ENCODE measurements at regions not wholly inside any gene's neighbourhood (a gene's known extent, or its start where the extent isn't known, plus 50 kb on each side); places are given as distances from the start of the nearest gene placed in this dataset.

DNA sequence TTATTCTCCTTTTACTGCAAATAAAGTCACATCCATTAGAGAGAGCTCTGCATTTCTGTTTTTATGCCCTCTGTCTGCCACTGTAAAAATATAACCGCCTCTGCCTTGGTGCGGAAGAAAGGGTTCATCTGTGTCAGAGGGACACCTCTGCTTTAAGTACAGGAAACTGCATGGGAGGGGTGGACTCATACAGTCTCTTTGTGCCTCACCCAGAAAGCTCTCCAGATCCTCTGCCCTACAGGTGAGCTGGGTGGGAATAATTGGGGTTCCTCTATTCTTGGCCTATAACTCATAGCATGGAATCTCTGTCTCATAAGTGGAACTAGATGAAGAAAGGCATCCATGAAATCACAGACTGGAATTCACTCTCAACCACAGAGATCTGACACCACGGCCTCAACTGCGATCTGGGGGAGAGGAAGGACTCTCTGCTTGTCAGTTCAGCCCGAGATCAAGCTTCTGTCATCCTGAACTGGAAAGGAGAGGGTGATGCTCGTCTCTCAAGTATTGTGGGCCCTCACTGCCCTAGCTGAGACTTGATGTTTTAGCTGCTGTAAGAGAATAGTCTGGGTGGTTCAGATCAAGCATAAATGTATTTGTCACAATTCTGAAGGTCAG is 702.3 kb downstream of the TMEM121 start:
- Mint-ChIP-seq H3K27ac (no peak overlapping the region), H3K4me1 (no peaks in the 10 kb centered on the region), H3K27me3 (ENCODE audit: insufficient read depth, low read depth, poor library complexity) (peaks cover 3% of the 10 kb centered on the region), H3K36me3 (ENCODE audit: low read depth) (peaks cover 34% of the 10 kb centered on the region; the same call in 2 of the 3 replicates), H3K4me3 (no peak overlapping the region), H3K9me3 (peaks cover 92% of the 10 kb centered on the region)
- no peak overlapping the region for H2AFZ ChIP-seq
- no peak for DNase-seq (ENCODE audit: low spot score)
- H3K27me3 ChIP-seq (ENCODE audit: insufficient read depth): no peaks in the 10 kb centered on the region
- no peak for TF ChIP-seq NANOG (IDR thresholded peaks at IDR 0.05; ENCODE audit: borderline replicate concordance)
- TF ChIP-seq ZNF331 (CRISPR knock-in tag; IDR thresholded peaks at IDR 0.05; ENCODE audit: low read depth): no peak
- TF ChIP-seq EZH2 (IDR thresholded peaks at IDR 0.05; ENCODE audit: low read depth, unreplicated experiment): no peak
- TF ChIP-seq EZH2phosphoT487 (IDR thresholded peaks at IDR 0.05; ENCODE audit: unreplicated experiment): no peak
- TF ChIP-seq POLR2AphosphoS5 (IDR thresholded peaks at IDR 0.05; ENCODE audit: low read depth): no peak
- TF ChIP-seq STAT1 (IDR thresholded peaks at IDR 0.05; ENCODE audit: unreplicated experiment): no peak
- TF ChIP-seq, protein P1, sequence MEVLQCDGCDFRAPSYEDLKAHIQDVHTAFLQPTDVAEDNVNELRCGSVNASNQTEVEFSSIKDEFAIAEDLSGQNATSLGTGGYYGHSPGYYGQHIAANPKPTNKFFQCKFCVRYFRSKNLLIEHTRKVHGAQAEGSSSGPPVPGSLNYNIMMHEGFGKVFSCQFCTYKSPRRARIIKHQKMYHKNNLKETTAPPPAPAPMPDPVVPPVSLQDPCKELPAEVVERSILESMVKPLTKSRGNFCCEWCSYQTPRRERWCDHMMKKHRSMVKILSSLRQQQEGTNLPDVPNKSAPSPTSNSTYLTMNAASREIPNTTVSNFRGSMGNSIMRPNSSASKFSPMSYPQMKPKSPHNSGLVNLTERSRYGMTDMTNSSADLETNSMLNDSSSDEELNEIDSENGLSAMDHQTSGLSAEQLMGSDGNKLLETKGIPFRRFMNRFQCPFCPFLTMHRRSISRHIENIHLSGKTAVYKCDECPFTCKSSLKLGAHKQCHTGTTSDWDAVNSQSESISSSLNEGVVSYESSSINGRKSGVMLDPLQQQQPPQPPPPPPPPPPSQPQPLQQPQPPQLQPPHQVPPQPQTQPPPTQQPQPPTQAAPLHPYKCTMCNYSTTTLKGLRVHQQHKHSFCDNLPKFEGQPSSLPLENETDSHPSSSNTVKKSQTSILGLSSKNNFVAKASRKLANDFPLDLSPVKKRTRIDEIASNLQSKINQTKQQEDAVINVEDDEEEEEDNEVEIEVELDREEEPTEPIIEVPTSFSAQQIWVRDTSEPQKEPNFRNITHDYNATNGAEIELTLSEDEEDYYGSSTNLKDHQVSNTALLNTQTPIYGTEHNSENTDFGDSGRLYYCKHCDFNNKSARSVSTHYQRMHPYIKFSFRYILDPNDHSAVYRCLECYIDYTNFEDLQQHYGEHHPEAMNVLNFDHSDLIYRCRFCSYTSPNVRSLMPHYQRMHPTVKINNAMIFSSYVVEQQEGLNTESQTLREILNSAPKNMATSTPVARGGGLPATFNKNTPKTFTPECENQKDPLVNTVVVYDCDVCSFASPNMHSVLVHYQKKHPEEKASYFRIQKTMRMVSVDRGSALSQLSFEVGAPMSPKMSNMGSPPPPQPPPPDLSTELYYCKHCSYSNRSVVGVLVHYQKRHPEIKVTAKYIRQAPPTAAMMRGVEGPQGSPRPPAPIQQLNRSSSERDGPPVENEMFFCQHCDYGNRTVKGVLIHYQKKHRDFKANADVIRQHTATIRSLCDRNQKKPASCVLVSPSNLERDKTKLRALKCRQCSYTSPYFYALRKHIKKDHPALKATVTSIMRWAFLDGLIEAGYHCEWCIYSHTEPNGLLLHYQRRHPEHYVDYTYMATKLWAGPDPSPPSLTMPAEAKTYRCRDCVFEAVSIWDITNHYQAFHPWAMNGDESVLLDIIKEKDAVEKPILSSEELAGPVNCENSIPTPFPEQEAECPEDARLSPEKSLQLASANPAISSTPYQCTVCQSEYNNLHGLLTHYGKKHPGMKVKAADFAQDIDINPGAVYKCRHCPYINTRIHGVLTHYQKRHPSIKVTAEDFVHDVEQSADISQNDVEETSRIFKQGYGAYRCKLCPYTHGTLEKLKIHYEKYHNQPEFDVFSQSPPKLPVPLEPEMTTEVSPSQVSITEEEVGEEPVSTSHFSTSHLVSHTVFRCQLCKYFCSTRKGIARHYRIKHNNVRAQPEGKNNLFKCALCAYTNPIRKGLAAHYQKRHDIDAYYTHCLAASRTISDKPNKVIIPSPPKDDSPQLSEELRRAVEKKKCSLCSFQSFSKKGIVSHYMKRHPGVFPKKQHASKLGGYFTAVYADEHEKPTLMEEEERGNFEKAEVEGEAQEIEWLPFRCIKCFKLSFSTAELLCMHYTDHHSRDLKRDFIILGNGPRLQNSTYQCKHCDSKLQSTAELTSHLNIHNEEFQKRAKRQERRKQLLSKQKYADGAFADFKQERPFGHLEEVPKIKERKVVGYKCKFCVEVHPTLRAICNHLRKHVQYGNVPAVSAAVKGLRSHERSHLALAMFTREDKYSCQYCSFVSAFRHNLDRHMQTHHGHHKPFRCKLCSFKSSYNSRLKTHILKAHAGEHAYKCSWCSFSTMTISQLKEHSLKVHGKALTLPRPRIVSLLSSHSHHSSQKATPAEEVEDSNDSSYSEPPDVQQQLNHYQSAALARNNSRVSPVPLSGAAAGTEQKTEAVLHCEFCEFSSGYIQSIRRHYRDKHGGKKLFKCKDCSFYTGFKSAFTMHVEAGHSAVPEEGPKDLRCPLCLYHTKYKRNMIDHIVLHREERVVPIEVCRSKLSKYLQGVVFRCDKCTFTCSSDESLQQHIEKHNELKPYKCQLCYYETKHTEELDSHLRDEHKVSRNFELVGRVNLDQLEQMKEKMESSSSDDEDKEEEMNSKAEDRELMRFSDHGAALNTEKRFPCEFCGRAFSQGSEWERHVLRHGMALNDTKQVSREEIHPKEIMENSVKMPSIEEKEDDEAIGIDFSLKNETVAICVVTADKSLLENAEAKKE (CRISPR knock-in tag; IDR thresholded peaks at IDR 0.05): no peak
- ATAC-seq: no peak
- H3K36me3 ChIP-seq (ENCODE audit: insufficient read depth): peaks cover 7% of the 10 kb centered on the region; the same call in 1 of the 2 replicates
- H3K79me2 ChIP-seq (replicated peaks; ENCODE audit: insufficient read depth): no peaks in the 10 kb centered on the region
- no peaks in the 10 kb centered on the region for H3K9me2 ChIP-seq (ENCODE audit: insufficient read depth)
- no peak overlapping the region for H3K4me3 ChIP-seq
- no peaks in the 10 kb centered on the region for H3K4me1 ChIP-seq (ENCODE audit: insufficient read depth)
- H3F3A ChIP-seq (replicated peaks; ENCODE audit: low read depth): no peaks in the 10 kb centered on the region
- no peaks in the 10 kb centered on the region for H4K20me1 ChIP-seq (replicated peaks; ENCODE audit: insufficient read depth)
- H3K4me2 ChIP-seq: no peak overlapping the region
- no peak overlapping the region for H3K27ac ChIP-seq (ENCODE audit: low read depth)
